ENCODE measurements at regions not wholly inside any gene's neighbourhood (a gene's known extent, or its start where the extent isn't known, plus 50 kb on each side); places are given as distances from the start of the nearest gene placed in this dataset.
"Not testable (repeated sequence)": the region's sequence is repeated elsewhere in the genome, so short reads cannot be mapped to it uniquely, and the experiment has no call there.

DNA sequence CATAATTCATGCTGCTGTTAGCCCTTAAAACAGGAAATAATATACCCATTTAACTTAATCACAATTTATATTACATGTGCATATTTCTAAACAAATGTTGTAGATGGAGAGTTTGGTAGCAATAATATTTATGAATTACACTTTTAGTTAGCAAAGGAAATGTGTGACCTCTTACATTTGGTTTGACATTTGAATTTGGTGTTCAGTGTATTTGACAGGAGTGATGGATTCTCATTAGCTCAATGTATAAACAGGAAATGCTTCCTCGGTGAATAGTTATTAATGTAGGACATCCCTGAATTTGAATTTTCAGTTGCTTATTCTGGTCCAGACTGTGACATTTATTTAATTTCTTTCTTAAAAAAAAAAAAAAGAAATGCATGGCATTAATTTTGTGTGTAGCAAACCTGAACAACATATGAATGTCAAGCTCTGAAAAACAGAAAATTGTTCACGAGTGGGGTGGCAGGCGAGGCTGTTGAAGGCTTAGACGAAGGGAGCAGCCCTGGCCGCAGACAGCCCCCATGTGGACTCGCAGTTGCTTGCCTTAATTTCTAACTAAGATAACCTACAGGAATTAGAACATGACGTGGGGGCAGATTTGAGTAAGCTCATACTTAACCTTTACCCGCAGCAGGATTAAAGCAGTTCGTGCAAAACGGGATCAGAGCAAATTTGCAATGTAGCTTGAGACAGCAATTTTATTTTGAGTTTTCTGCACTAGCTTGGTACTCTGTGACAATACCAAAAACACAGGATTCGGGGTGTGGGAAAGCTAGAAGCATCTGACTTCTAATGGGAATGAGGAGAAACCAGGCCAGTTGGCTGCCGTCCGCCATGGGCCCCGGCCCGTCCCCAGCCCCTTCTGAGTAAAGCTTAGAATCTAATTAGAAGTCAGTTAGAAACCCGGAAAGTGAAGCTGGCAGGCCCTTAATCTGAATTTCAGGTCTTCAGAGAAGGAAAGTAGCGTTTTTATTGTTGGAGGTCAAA, 134.3 kb downstream of the MACROH2A1 start:
- ATAC-seq (ENCODE audit: low read depth) = no peak
- no peak overlapping the region for H3K4me3 ChIP-seq (ENCODE audit: severe bottlenecking)
- no peak for DNase-seq (ENCODE audit: low spot score)
- no peaks in the 10 kb centered on the region for H3K9me3 ChIP-seq (ENCODE audit: severe bottlenecking)
- H3K27me3 ChIP-seq (ENCODE audit: insufficient read depth, poor library complexity, severe bottlenecking) = no peaks in the 10 kb centered on the region
- H3K4me1 ChIP-seq (ENCODE audit: insufficient read depth, poor library complexity, severe bottlenecking) = peaks cover 9% of the 10 kb centered on the region
- TF ChIP-seq, protein P1, sequence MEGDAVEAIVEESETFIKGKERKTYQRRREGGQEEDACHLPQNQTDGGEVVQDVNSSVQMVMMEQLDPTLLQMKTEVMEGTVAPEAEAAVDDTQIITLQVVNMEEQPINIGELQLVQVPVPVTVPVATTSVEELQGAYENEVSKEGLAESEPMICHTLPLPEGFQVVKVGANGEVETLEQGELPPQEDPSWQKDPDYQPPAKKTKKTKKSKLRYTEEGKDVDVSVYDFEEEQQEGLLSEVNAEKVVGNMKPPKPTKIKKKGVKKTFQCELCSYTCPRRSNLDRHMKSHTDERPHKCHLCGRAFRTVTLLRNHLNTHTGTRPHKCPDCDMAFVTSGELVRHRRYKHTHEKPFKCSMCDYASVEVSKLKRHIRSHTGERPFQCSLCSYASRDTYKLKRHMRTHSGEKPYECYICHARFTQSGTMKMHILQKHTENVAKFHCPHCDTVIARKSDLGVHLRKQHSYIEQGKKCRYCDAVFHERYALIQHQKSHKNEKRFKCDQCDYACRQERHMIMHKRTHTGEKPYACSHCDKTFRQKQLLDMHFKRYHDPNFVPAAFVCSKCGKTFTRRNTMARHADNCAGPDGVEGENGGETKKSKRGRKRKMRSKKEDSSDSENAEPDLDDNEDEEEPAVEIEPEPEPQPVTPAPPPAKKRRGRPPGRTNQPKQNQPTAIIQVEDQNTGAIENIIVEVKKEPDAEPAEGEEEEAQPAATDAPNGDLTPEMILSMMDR (IDR thresholded peaks at IDR 0.05; ENCODE audit: poor library complexity, severe bottlenecking) = no peak
- no peak overlapping the region for H3K27ac ChIP-seq (ENCODE audit: poor library complexity, severe bottlenecking)
- no peaks in the 10 kb centered on the region for H3K36me3 ChIP-seq (ENCODE audit: low read depth)

DNA sequence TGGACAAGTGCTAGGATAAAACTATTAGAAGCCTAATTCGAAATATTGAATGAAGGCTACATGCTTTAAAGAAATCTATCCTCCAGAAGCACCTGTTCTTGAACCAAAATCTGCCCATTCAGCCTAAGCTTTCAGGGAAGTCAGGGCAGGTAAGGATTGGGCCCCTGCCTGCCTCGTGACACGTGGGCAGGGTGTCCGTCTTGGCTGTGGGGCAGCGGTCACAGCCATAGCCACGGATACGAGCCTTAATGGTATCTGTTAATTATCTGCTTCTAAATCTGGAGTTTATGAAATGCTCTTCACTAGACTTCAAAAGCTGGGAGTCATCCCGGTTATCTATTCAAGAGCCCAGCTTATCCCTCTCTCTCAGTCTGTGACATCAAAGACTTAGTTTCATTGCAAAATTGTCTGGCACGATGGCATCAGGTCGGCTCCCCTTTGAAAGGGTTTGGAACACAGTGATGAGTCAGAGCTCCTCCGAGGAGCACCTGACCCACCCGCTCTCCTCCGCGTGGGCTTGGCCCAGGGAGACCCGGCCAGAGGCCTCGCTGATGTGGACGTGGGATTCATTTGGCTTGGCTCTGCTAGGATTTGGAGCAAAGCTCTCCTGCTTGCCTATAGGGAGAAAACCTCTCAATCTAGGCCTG, 135.9 kb downstream of the MACROH2A1 start:
- no peaks in the 10 kb centered on the region for H3K9me3 ChIP-seq (ENCODE audit: severe bottlenecking)
- TF ChIP-seq, protein P1 (IDR thresholded peaks at IDR 0.05; ENCODE audit: poor library complexity, severe bottlenecking) = no peak
- H3K27ac ChIP-seq (ENCODE audit: poor library complexity, severe bottlenecking) = no peak overlapping the region
- no peak overlapping the region for H3K4me3 ChIP-seq (ENCODE audit: severe bottlenecking)
- no peaks in the 10 kb centered on the region for H3K4me1 ChIP-seq (ENCODE audit: insufficient read depth, poor library complexity, severe bottlenecking)
- ATAC-seq (ENCODE audit: low read depth) = no peak
- no peaks in the 10 kb centered on the region for H3K36me3 ChIP-seq (ENCODE audit: low read depth)
- no peak for DNase-seq (ENCODE audit: low spot score)
- no peaks in the 10 kb centered on the region for H3K27me3 ChIP-seq (ENCODE audit: insufficient read depth, poor library complexity, severe bottlenecking)

DNA sequence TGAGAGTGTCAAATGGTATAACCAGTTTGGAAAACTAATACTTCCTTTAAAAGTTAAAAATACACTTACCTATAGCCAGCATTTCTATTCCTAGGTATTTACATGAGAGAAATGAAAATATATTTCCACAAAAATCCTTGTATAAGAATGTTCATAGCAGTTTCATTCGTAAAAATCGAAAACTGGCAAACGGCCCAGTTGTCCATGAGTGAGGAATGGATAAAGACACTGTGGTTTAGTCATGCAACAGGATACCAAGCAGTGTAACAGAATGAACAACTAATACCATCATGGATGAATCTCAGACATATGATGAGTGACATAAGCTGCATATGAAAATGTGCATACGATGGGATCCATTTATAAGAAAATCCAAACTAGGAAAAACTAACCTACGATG, 136.7 kb downstream of the MACROH2A1 start:
- H3K4me3 ChIP-seq (ENCODE audit: severe bottlenecking) = no peak overlapping the region
- ATAC-seq (ENCODE audit: low read depth) = 0 out of 3 replicates have a peak, but pooled peaks have one; percentile 19
- no peaks in the 10 kb centered on the region for H3K27me3 ChIP-seq (ENCODE audit: insufficient read depth, poor library complexity, severe bottlenecking)
- H3K9me3 ChIP-seq (ENCODE audit: severe bottlenecking) = no peaks in the 10 kb centered on the region
- H3K27ac ChIP-seq (ENCODE audit: poor library complexity, severe bottlenecking) = no peak overlapping the region
- no peaks in the 10 kb centered on the region for H3K4me1 ChIP-seq (ENCODE audit: insufficient read depth, poor library complexity, severe bottlenecking)
- TF ChIP-seq, protein P1 (IDR thresholded peaks at IDR 0.05; ENCODE audit: poor library complexity, severe bottlenecking) = no peak
- H3K36me3 ChIP-seq (ENCODE audit: low read depth) = no peaks in the 10 kb centered on the region
- DNase-seq (ENCODE audit: low spot score) = no peak

DNA sequence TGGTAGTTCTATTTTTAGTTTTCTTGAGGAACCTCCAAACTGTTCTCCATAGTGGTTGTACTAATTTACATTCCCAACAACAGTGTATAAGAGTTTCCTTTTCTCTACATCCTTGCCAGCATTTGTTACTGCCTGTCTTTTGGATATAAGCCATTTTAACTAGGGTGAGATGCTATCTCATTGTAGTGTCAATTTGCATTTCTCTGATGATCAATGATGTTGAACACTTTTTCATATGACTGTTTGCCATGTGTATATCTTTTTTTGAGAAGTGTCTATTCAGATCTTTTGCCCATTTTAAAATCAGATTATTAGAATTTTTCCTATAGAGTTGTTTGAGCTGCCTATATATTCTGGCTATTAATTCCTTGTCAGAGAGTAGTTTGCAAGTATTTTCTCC, 138.9 kb downstream of the MACROH2A1 start:
- not testable (repeated sequence) for H3K36me3 ChIP-seq (ENCODE audit: low read depth); H3K4me1 ChIP-seq (ENCODE audit: insufficient read depth, poor library complexity, severe bottlenecking); H3K4me3 ChIP-seq (ENCODE audit: severe bottlenecking); DNase-seq (ENCODE audit: low spot score); H3K27me3 ChIP-seq (ENCODE audit: insufficient read depth, poor library complexity, severe bottlenecking); ATAC-seq (ENCODE audit: low read depth); H3K27ac ChIP-seq (ENCODE audit: poor library complexity, severe bottlenecking); H3K9me3 ChIP-seq (ENCODE audit: severe bottlenecking)

DNA sequence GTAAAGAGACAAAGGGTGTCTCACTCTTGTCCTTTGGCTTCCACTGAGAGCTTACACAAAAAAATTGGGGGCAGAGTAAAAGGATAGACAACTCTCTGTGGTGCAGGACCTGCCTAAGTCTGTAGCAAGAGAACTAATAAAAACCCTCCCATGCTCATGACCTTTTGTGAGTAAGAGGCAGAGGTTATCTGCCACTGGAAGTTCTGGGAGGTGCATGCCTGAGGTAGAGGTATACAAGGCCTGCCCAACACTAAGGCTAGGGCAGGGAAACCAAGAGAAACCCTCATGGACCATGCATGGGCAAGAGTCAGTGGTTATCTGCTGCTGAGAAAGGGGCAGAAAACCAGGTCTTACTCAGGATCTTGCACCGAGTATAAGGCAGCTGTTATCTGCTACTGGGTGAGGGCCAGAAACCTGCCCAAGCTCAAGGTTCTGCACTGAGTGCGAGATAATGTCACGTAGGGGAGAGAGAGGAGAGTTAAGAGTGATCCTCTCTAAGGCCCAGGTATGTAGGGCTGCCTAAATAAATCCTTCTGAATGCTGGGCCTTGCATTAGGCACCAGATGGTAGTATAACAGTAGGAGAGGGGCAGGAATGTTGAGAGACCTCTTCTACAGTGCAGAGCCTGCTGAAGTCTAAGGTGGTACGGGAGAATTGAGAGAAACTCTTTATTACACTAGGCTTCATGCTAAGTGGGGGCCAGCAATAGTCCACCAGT, 143.4 kb downstream of the MACROH2A1 start:
- H3K27ac ChIP-seq (ENCODE audit: poor library complexity, severe bottlenecking) = no peak overlapping the region
- TF ChIP-seq, protein P1 (IDR thresholded peaks at IDR 0.05; ENCODE audit: poor library complexity, severe bottlenecking) = no peak
- no peak for DNase-seq (ENCODE audit: low spot score)
- no peak overlapping the region for H3K4me3 ChIP-seq (ENCODE audit: severe bottlenecking)
- H3K36me3 ChIP-seq (ENCODE audit: low read depth) = no peaks in the 10 kb centered on the region
- no peaks in the 10 kb centered on the region for H3K9me3 ChIP-seq (ENCODE audit: severe bottlenecking)
- H3K4me1 ChIP-seq (ENCODE audit: insufficient read depth, poor library complexity, severe bottlenecking) = no peaks in the 10 kb centered on the region
- no peak for ATAC-seq (ENCODE audit: low read depth)
- H3K27me3 ChIP-seq (ENCODE audit: insufficient read depth, poor library complexity, severe bottlenecking) = no peaks in the 10 kb centered on the region

All from RWPE2 (cell line).